Progenitor cell of endocrine pancreas (in vitro differentiated cells): ENCODE measurements at regions not wholly inside any gene's neighbourhood (a gene's known extent, or its start where the extent isn't known, plus 50 kb on each side); places are given as distances from the start of the nearest gene placed in this dataset.

Experiments used
- DNase-seq: peaks from one replicate; pipeline ENCODE4 v3.0.0; 2021; ENCODE audit warnings: low spot score; ENCODE audit not compliant: unreplicated experiment
- H3K27ac Mint-ChIP-seq: 2 replicates; pipeline ENCODE4 v1.8.0; 2021; ENCODE audit warnings: mild to moderate bottlenecking, moderate library complexity, mixed read lengths
- H3K27me3 Mint-ChIP-seq: 2 replicates; pipeline ENCODE4 v1.8.0; 2021; ENCODE audit warnings: mixed read lengths
- H3K36me3 Mint-ChIP-seq: 2 replicates; pipeline ENCODE4 v1.8.0; 2022; ENCODE audit warnings: mixed read lengths; ENCODE audit not compliant: insufficient read depth
- H3K4me1 Mint-ChIP-seq: 2 replicates; pipeline ENCODE4 v1.8.0; 2021; ENCODE audit warnings: low read depth, mixed read lengths
- H3K4me3 Mint-ChIP-seq: 2 replicates; pipeline ENCODE4 v1.8.0; 2021; ENCODE audit warnings: low read depth, mild to moderate bottlenecking, moderate library complexity, mixed read lengths
- H3K9me3 Mint-ChIP-seq: 2 replicates; pipeline ENCODE4 v1.8.0; 2021; ENCODE audit warnings: low read depth, mixed read lengths
- TF ChIP-seq, protein P1 (sequence below): fragments of 200-600 bp; sonication (generic); IDR thresholded peaks from one replicate; pipeline ENCODE4 v1.5.0; 2021; ENCODE audit warnings: antibody characterized with exemption, mild to moderate bottlenecking; ENCODE audit not compliant: unreplicated experiment

DNA sequence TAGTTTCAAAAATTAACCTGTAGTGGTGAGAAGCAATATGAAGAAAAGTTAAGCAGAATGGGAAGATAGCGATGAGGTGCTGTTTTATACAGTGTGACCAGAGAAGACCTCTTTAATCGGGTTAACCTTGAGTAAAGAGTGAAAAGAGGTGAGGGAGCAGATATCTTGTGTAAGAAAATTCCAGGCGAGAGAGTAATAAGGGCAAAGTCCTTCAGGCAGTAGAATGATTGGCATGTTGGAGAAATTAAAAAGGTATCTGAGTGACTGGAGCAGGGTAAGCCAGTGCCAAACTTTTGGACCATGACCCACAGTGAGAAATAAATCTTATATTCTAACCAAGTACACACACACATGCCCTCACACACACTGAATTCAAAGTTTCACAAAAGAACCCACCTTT lies 374.7 kb upstream of the LARGE1 start:
- Mint-ChIP-seq H3K36me3 (no peaks in the 10 kb centered on the region), H3K4me3 (no peak overlapping the region), H3K27me3 (peaks cover 9% of the 10 kb centered on the region), H3K4me1 (no peaks in the 10 kb centered on the region), H3K9me3 (no peaks in the 10 kb centered on the region), H3K27ac (no peak overlapping the region)
- TF ChIP-seq, protein P1, sequence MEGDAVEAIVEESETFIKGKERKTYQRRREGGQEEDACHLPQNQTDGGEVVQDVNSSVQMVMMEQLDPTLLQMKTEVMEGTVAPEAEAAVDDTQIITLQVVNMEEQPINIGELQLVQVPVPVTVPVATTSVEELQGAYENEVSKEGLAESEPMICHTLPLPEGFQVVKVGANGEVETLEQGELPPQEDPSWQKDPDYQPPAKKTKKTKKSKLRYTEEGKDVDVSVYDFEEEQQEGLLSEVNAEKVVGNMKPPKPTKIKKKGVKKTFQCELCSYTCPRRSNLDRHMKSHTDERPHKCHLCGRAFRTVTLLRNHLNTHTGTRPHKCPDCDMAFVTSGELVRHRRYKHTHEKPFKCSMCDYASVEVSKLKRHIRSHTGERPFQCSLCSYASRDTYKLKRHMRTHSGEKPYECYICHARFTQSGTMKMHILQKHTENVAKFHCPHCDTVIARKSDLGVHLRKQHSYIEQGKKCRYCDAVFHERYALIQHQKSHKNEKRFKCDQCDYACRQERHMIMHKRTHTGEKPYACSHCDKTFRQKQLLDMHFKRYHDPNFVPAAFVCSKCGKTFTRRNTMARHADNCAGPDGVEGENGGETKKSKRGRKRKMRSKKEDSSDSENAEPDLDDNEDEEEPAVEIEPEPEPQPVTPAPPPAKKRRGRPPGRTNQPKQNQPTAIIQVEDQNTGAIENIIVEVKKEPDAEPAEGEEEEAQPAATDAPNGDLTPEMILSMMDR, result no peak
- no peak for DNase-seq

DNA sequence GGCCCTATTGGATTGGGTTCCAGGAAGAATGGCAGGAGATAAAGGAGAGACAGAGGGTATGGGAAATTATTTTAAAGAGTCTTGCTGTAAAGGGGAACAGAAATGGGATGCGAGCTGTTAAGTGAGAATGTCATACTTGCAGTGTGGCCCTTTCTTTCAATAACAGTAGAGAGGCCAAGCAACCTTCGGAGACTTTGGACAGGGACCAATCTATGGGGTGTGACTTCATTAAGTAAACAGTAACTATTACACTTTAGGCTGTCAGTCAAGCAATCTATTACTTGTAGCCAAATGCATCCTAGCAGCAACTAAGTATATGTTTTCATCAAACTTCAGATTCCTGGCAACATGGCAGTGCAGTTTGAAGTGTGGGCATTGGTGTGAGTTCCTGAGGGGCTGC lies 376.2 kb upstream of the LARGE1 start:
- H3K4me1 Mint-ChIP-seq, result no peaks in the 10 kb centered on the region
- no peak overlapping the region for H3K27ac Mint-ChIP-seq
- no peak overlapping the region for H3K4me3 Mint-ChIP-seq
- H3K9me3 Mint-ChIP-seq, result no peaks in the 10 kb centered on the region
- H3K36me3 Mint-ChIP-seq, result no peaks in the 10 kb centered on the region
- H3K27me3 Mint-ChIP-seq, result peaks cover 9% of the 10 kb centered on the region
- TF ChIP-seq, protein P1, result no peak
- no peak for DNase-seq

DNA sequence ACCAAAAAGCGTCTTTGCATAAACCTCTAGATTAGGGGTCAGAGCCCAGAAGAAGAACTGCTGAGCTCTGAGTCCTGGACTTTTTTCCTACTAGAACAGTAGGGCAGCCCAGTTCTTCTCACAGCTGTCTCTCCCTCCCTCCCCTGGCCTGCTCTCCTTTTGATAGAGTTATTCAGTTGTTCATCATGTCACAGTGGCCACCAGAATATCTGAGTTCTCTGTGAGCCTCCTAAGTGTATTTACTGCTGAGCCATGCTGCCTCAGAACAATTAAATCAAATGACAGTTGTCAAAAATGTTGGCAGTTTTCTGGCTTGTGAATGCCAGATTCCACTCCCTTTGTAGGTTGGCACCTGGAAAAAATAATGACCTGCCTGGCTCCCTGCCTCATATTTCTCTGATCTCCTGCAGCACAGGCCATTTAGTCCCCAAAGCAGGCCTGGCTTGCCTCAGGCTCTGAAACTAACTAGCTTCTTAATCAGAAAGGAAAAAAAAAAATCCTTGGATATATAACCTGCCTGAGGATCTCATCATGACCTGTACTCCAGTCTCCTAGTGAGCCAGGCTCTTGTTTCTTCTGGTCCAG lies 377.4 kb upstream of the LARGE1 start:
- Mint-ChIP-seq H3K4me3 (no peak overlapping the region), H3K9me3 (no peaks in the 10 kb centered on the region), H3K4me1 (no peaks in the 10 kb centered on the region), H3K27me3 (peaks cover 9% of the 10 kb centered on the region), H3K36me3 (no peaks in the 10 kb centered on the region), H3K27ac (no peak overlapping the region)
- DNase-seq, result no peak
- TF ChIP-seq, protein P1, result no peak

DNA sequence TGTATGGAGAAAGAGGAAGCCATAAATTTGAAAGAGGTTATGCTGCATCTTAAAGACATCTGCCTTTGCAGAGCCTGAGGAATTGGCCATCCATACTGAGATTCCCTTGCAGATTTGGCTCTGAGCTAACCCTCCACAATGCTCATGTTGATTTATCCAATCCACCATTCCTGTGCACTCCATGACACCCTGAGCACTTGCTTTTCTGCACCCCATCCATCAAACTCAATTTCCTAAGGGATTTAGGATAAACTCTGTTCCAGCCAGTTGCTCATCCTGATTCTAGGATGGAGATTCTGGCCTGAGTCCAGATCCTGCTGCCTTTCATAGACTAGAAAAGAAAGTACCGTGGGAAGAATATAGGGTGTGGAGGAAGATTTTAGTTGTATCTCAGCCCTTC lies 379.2 kb upstream of the LARGE1 start:
- H3K36me3 Mint-ChIP-seq, result no peaks in the 10 kb centered on the region
- H3K27me3 Mint-ChIP-seq, result peaks cover 17% of the 10 kb centered on the region
- TF ChIP-seq, protein P1, result no peak
- no peak for DNase-seq
- no peak overlapping the region for H3K27ac Mint-ChIP-seq
- H3K4me1 Mint-ChIP-seq, result no peaks in the 10 kb centered on the region
- no peak overlapping the region for H3K4me3 Mint-ChIP-seq
- H3K9me3 Mint-ChIP-seq, result no peaks in the 10 kb centered on the region

DNA sequence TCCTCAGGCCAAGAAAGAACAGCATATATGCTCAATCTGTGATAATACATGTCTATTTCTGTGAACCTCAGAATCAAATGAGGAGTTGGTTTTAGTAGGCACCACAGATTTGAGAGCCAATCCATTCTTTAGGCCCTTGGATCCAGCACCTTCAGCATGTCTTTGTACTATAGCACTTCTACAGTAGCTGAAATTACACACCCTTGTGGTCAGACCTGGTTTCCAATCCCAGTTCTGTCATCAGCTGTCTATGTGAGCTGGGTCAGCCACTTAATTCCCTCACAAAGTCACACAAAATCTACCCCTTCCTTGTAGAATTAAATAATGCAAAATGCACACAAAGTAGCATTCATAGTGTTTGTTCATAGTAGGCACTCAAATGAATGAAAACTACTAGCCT lies 381.3 kb upstream of the LARGE1 start:
- Mint-ChIP-seq H3K9me3 (peaks cover 1% of the 10 kb centered on the region), H3K4me3 (no peak overlapping the region), H3K4me1 (no peaks in the 10 kb centered on the region), H3K36me3 (no peaks in the 10 kb centered on the region), H3K27ac (no peak overlapping the region), H3K27me3 (peaks cover 27% of the 10 kb centered on the region)
- TF ChIP-seq, protein P1, result no peak
- DNase-seq, result no peak
